ENCODE measurements at regions not wholly inside any gene's neighbourhood (a gene's known extent, or its start where the extent isn't known, plus 50 kb on each side); places are given as distances from the start of the nearest gene placed in this dataset.

GRCh38 chr18:30352551-30353168 is 689.9 kb downstream of the DSC3 start:
- intact Hi-C loops (cut with DNase I; ENCODE audit: low total_unique reads), result no loop called here
- no peaks in the 10 kb centered on the region for H3K4me1 ChIP-seq
- no peak for TF ChIP-seq CTCF (IDR thresholded peaks at IDR 0.05)
- DNase-seq, result no peak
- H3K9me3 ChIP-seq, result no peaks in the 10 kb centered on the region
- no peaks in the 10 kb centered on the region for H3K27me3 ChIP-seq
- H3K27ac ChIP-seq, result no peak overlapping the region
- H3K4me3 ChIP-seq, result no peak overlapping the region
- no peaks in the 10 kb centered on the region for H3K36me3 ChIP-seq

- intact Hi-C loops (cut with DNase I; ENCODE audit: low total_unique reads), result no loop called here
- no peak for TF ChIP-seq CTCF (IDR thresholded peaks at IDR 0.05)
- no peak overlapping the region for H3K4me3 ChIP-seq
- no peak for DNase-seq
- no peaks in the 10 kb centered on the region for H3K9me3 ChIP-seq
- no peaks in the 10 kb centered on the region for H3K4me1 ChIP-seq
- no peak overlapping the region for H3K27ac ChIP-seq
- no peaks in the 10 kb centered on the region for H3K27me3 ChIP-seq
- H3K36me3 ChIP-seq, result no peaks in the 10 kb centered on the region
These were observed 692.3 kb downstream of the DSC3 start for GRCh38 chr18:30350263-30350662.

GRCh38 chr18:30343090-30343489 is 699.5 kb downstream of the DSC3 start:
- H3K4me3 ChIP-seq, result no peak overlapping the region
- no peak for TF ChIP-seq CTCF (IDR thresholded peaks at IDR 0.05)
- no peak overlapping the region for H3K27ac ChIP-seq
- H3K4me1 ChIP-seq, result no peaks in the 10 kb centered on the region
- H3K36me3 ChIP-seq, result no peaks in the 10 kb centered on the region
- no peak for DNase-seq
- no peaks in the 10 kb centered on the region for H3K27me3 ChIP-seq
- intact Hi-C loops (cut with DNase I; ENCODE audit: low total_unique reads), result no loop called here
- no peaks in the 10 kb centered on the region for H3K9me3 ChIP-seq

- Histone ChIP-seq H3K9me3 (no peaks in the 10 kb centered on the region), H3K36me3 (no peaks in the 10 kb centered on the region), H3K4me1 (no peaks in the 10 kb centered on the region), H3K27ac (no peak overlapping the region), H3K4me3 (no peak overlapping the region), H3K27me3 (no peaks in the 10 kb centered on the region)
- TF ChIP-seq CTCF (IDR thresholded peaks at IDR 0.05), result no peak
- intact Hi-C loops (cut with DNase I; ENCODE audit: low total_unique reads), result no loop called here
- DNase-seq, result no peak
These were observed 699.9 kb downstream of the DSC3 start for GRCh38 chr18:30342675-30343074.

DNA sequence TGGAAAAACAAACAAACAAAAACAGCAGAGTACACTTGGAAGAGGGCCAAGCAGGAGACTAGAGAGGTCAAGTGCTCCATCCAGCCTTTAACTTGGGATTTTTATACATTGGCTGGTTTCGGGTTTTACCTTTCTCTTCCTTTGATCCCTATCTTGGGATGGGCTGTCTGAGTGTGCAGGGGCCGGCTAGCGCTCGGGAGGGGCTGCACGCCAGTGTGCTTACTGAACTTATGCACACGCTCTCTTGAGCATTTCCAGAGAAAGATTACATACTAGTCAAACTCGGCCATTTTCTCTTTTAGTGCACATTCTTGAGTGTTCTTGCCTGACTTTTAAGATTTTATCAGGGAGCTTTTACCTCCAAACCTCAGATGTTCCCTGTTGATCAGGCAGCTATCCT is 707.8 kb downstream of the DSC3 start:
- H3K36me3 ChIP-seq, result no peaks in the 10 kb centered on the region
- no peaks in the 10 kb centered on the region for H3K9me3 ChIP-seq
- DNase-seq, result no peak
- intact Hi-C loops (cut with DNase I; ENCODE audit: low total_unique reads), result no loop called here
- H3K27me3 ChIP-seq, result no peaks in the 10 kb centered on the region
- H3K27ac ChIP-seq, result no peak overlapping the region
- H3K4me1 ChIP-seq, result no peaks in the 10 kb centered on the region
- no peak for TF ChIP-seq CTCF (IDR thresholded peaks at IDR 0.05)
- H3K4me3 ChIP-seq, result no peak overlapping the region

DNA sequence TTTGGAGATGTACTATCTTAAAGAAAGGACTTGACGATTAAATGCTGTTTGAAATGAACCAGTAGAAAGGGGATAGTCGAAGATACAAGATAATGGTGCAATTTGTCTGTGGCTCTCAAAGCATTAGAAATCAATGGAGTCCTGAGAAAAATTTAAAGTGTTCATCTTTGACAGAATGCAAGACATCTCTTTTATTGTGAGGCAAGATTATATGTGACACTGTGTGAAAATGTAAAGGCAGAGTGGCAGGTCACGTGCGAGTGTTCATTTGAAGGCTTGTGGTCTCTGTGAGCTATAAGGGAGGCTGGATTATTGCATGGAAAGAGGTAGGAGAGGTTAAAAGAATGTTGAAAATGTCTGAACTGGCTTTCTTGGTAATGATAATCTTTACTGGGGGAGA is 709.2 kb downstream of the DSC3 start:
- Histone ChIP-seq H3K36me3 (no peaks in the 10 kb centered on the region), H3K9me3 (no peaks in the 10 kb centered on the region), H3K4me1 (no peaks in the 10 kb centered on the region), H3K4me3 (no peak overlapping the region), H3K27me3 (no peaks in the 10 kb centered on the region), H3K27ac (no peak overlapping the region)
- no peak for TF ChIP-seq CTCF (IDR thresholded peaks at IDR 0.05)
- intact Hi-C loops (cut with DNase I; ENCODE audit: low total_unique reads), result no loop called here
- DNase-seq, result no peak

All from tibial artery (tissue), 4 donors.